Neural crest cell (in vitro differentiated cells): ENCODE measurements at regions not wholly inside any gene's neighbourhood (a gene's known extent, or its start where the extent isn't known, plus 50 kb on each side); places are given as distances from the start of the nearest gene placed in this dataset.

Experiments
- DNase-seq: peaks from one replicate; pipeline ENCODE4 v3.0.0; 2021; ENCODE audit warnings: low read depth, mixed read lengths, low spot score
- H3K27ac Mint-ChIP-seq: one replicate; pipeline ENCODE4 v1.8.0; 2021; ENCODE audit warnings: mild to moderate bottlenecking, mixed read lengths; ENCODE audit not compliant: unreplicated experiment
- H3K27me3 Mint-ChIP-seq: 2 replicates; pipeline ENCODE4 v1.8.0; 2021; ENCODE audit warnings: low read depth, mild to moderate bottlenecking, mixed read lengths
- H3K36me3 Mint-ChIP-seq: 2 replicates; pipeline ENCODE4 v1.8.0; 2021; ENCODE audit warnings: low read depth, mild to moderate bottlenecking, mixed read lengths
- H3K4me1 Mint-ChIP-seq: 2 replicates; pipeline ENCODE4 v1.8.0; 2021; ENCODE audit warnings: mixed read lengths
- H3K4me3 Mint-ChIP-seq: one replicate; pipeline ENCODE4 v1.8.0; 2021; ENCODE audit warnings: mild to moderate bottlenecking, mixed read lengths
- H3K9me3 Mint-ChIP-seq: 2 replicates; pipeline ENCODE4 v1.8.0; 2021; ENCODE audit warnings: mixed read lengths
- TF ChIP-seq, protein P1 (sequence below): fragments of 200-600 bp; sonication (generic); conservative IDR thresholded peaks from 2 replicates; pipeline ENCODE4 v1.5.0; 2021; ENCODE audit warnings: antibody characterized with exemption, mild to moderate bottlenecking

DNA sequence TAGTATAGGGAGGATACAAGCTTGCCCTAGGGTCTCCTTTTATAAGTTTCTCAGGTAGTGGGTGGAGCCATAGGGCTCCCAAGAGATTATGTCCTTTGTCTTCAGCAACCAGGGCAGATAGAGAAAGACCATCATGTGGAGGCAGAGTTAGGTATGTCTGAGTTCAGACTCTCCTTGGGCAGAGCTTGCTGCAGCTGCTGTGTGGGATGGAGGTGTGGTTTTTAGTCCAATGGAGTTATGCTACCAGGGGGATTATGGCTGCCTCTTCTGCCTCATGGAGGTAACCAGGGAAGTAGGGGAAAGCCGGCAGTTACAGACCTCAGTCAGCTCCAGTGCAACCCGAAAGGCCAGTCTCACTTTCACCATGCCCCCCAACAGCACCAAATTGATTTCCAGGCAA lies 220.5 kb downstream of the NECTIN3 start:
- Mint-ChIP-seq H3K27ac (no peak overlapping the region), H3K36me3 (no peaks in the 10 kb centered on the region), H3K4me1 (no peaks in the 10 kb centered on the region), H3K9me3 (peaks cover 10% of the 10 kb centered on the region), H3K27me3 (no peaks in the 10 kb centered on the region), H3K4me3 (no peak overlapping the region)
- TF ChIP-seq, protein P1, sequence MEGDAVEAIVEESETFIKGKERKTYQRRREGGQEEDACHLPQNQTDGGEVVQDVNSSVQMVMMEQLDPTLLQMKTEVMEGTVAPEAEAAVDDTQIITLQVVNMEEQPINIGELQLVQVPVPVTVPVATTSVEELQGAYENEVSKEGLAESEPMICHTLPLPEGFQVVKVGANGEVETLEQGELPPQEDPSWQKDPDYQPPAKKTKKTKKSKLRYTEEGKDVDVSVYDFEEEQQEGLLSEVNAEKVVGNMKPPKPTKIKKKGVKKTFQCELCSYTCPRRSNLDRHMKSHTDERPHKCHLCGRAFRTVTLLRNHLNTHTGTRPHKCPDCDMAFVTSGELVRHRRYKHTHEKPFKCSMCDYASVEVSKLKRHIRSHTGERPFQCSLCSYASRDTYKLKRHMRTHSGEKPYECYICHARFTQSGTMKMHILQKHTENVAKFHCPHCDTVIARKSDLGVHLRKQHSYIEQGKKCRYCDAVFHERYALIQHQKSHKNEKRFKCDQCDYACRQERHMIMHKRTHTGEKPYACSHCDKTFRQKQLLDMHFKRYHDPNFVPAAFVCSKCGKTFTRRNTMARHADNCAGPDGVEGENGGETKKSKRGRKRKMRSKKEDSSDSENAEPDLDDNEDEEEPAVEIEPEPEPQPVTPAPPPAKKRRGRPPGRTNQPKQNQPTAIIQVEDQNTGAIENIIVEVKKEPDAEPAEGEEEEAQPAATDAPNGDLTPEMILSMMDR, result no peak
- DNase-seq, result no peak

DNA sequence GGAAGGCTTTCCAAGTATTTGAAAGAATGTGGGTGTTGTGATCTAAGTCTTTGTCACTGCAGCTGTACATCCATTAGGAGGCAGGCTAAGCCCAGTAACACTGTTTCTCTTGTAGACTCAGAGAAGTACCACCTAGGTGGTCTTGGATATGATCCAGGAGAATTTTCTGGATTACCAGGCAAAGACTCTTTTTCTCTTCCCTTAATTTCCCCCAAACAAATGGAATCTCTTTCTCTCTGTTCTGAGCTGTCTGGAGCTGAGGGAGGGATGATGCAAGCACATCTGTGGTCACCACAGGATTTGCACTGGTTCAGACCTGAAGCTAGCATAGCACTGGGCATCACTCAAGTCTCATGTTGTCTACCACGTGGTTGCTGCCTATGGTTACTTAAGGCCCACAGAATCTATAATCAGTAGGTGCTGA lies 227.6 kb downstream of the NECTIN3 start:
- H3K27me3 Mint-ChIP-seq, result no peaks in the 10 kb centered on the region
- H3K9me3 Mint-ChIP-seq, result no peaks in the 10 kb centered on the region
- H3K36me3 Mint-ChIP-seq, result no peaks in the 10 kb centered on the region
- H3K4me1 Mint-ChIP-seq, result no peaks in the 10 kb centered on the region
- H3K4me3 Mint-ChIP-seq, result no peak overlapping the region
- no peak for DNase-seq
- no peak overlapping the region for H3K27ac Mint-ChIP-seq
- TF ChIP-seq, protein P1, result no peak

DNA sequence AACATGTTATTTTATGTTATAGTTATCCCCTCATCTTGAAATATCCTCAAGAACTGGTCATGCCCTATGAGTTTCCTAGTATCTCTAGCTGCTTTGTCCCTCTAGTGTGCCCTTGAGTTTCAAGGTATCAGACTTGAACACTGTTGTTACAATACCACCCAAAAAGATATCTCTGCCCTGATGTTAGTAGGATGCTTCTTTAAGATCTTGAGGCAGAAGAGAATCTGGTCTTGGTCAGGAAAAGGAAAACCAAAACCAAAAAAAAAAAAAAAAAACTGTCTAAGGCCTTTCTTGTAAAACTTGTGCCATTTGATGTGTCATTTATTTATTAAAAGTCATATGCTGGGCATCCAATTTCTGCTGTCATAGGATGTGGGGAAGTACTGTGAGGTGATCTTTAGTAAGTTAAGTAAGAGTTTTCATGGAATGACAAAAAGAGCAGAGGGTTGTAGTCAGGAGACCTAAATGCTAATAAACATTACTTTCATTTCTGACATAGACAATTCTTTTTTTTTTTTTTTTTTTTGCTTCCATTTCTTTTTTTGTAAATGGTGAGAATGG lies 229.7 kb downstream of the NECTIN3 start:
- Mint-ChIP-seq H3K9me3 (no peaks in the 10 kb centered on the region), H3K27me3 (no peaks in the 10 kb centered on the region), H3K4me3 (no peak overlapping the region), H3K4me1 (no peaks in the 10 kb centered on the region), H3K27ac (no peak overlapping the region), H3K36me3 (no peaks in the 10 kb centered on the region)
- no peak for DNase-seq
- TF ChIP-seq, protein P1, result no peak

DNA sequence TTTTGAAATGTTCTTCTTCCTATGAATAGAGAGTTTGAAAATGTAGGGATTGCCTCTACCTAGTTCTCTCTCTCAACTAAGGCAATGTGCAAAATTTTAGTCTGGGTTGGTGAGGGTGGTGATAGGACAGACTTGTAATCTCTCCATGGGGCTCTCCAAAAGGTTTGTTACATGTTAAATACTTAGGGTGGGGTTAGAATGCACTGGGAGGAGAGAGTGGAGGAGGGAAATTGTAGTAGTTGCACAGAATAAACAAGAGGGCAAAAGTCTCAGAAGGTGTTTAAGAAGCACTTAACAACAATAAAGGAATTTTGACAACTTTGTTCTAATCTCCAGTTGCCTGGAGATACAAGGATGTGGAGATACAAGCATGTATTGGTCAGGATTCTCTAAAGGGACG lies 230.4 kb downstream of the NECTIN3 start:
- TF ChIP-seq, protein P1, result no peak
- Mint-ChIP-seq H3K36me3 (no peaks in the 10 kb centered on the region), H3K27ac (no peak overlapping the region)

DNA sequence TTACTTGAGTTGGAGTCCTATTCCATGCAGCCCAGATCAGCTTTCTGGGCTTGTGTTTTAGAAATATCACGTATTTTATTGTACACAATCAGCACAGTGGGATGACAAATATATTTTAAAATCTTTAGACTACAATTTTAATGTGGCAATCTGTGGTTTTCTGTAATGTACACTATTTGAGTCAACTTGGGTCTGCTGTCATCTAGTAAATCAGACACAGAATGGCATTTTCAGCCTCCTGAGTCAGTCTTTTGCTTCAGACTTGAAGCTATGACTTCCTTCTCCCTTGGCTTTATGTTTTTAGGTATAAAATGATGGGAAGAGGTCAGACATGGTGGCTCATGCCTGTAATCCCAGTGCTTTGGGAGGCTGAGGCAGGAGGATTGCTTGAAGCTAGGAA lies 232.1 kb downstream of the NECTIN3 start:
- H3K9me3 Mint-ChIP-seq, result no peaks in the 10 kb centered on the region
- no peak for DNase-seq
- H3K4me3 Mint-ChIP-seq, result no peak overlapping the region
- no peaks in the 10 kb centered on the region for H3K4me1 Mint-ChIP-seq
- H3K27me3 Mint-ChIP-seq, result no peaks in the 10 kb centered on the region
- H3K27ac Mint-ChIP-seq, result no peak overlapping the region
- TF ChIP-seq, protein P1, result no peak
- no peaks in the 10 kb centered on the region for H3K36me3 Mint-ChIP-seq

More for the DNA sequence above, 230.4 kb downstream of the NECTIN3 start:
- Mint-ChIP-seq H3K4me1 (no peaks in the 10 kb centered on the region), H3K4me3 (no peak overlapping the region), H3K27me3 (no peaks in the 10 kb centered on the region), H3K9me3 (no peaks in the 10 kb centered on the region)
- DNase-seq, result no peak
